Fibroblast of the conjunctiva (primary cell): ENCODE measurements at regions not wholly inside any gene's neighbourhood (a gene's known extent, or its start where the extent isn't known, plus 50 kb on each side); places are given as distances from the start of the nearest gene placed in this dataset.

Source experiments
- DNase-seq: peaks from one replicate; pipeline ENCODE4 v3.0.0-alpha.2; 2010; ENCODE audit warnings: low read depth

DNA sequence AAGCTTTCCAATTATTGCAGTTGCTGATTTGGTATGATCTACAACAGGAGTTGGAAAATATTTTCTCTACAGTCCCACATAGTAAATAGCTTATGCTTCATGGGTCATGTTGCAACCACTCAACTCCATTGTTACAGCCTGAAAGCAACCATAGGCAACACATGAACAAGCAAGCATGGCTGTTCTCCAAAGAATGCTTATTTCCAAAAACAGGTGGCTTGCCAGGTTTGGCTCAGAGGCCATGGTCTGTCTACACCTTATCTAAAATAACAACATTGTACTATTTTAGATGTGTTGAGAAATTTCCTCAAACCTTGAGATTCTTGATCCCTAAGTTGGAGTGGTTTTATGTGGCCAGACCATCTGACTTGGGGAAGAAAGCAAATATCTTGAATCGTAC, 153.9 kb upstream of the MPPED2 start:
- no peak for DNase-seq

- no peak for DNase-seq
These were observed 149.8 kb upstream of the MPPED2 start for GRCh38 chr11:30735946-30736345.

DNA sequence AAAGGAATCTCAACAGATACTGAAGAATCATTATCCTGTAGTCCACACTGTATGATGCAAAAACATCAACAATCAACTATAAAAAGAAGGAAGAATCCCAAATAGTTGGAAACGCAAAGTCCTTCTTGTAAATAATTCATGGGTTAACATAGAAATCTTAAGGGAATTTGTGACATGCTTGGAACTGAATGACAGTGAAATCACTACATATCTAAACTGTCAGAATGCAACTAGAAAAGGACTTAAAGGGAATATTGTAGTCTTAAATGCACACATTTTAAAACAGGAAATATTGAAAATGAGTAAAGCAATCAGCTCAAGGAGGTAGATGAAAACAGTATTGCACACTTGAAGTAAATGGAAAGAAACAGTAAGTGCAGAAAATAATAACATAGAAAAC, 147.6 kb upstream of the MPPED2 start:
- DNase-seq: no peak

GRCh38 chr11:30730011-30730410, 143.9 kb upstream of the MPPED2 start:
- DNase-seq: no peak

GRCh38 chr11:30729187-30729713, 143.1 kb upstream of the MPPED2 start:
- no peak for DNase-seq

- no peak for DNase-seq
These were observed 139.6 kb upstream of the MPPED2 start for GRCh38 chr11:30725645-30726195.

DNA sequence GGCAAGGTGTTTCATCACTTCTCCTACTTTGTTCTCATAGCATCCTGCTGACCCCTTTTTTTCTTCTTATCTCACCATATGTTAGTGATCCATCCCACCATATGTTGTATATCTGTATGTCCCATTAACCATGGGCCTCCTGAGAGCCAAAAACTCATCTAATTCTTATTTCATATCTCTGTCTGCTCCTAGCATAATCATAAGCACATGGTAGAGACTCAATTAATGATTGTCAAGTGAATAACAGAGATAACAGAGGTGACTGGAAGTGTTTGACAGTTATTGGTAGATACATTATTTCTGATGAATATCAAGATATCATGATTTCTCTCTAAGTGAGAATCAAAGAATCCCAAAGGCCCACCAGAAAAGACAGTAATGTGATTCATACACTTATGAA, 138.1 kb upstream of the MPPED2 start:
- no peak for DNase-seq

DNA sequence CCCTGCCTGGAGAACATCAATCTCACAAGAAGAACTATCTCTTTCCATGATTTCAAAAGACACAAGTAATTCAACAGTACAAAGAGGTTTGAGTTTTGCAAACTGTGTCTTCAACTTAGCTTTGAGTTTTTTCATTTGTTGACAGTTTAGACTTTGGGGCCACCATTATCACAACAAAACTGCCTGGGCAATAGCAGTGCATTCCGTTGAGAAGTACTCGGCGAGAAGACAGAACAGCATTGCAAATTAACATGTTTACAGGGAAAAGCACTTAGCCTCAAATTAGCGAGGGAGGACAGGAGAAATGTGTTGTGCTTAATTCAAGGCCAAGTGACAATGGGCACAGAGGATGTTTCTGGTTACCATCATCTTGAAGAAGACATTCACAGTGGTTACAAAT, 133.2 kb upstream of the MPPED2 start:
- DNase-seq: no peak

GRCh38 chr11:30717641-30718040, 131.5 kb upstream of the MPPED2 start:
- no peak for DNase-seq

GRCh38 chr11:30717009-30717408, 130.9 kb upstream of the MPPED2 start:
- no peak for DNase-seq

DNA sequence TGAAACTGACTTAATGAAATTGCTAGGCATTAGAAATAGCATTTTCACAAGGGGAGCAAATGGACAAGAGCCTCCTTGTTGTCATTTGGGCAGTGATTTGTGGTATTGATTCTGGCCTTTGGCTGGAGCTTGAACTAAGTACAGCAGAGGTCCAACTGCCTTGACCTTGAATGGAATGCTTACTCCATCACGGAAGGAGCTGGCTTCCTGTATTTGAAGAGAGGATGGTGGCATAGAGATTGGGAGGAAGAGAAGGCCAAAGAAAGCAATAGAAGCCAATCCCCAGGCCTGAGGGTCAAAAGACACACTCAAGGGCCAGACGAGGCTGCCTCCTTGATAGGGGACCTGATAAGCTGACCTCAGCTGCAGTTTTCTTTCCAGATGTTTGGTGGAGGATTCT, 126.6 kb upstream of the MPPED2 start:
- DNase-seq: no peak

- peak; percentile 13 for DNase-seq
These were observed 124.1 kb upstream of the MPPED2 start for GRCh38 chr11:30710221-30710620.

DNA sequence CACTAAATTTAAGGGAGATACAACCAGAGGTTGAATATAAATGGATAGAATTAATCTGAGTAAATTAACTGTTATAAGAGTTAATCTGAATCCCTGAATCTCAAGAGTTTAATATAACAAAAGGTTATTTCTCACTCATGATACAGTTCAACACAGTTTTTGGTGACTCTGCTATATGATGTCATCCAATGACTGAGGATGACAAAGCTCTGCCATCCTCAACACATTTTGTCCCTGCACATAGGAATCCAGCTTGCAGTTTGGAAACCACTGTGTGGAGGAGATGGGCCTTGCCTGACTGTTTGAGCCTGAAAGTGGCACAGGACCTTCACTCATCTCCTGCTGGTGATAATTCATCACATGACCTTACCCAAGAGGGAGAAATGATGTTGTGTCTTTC, 121.0 kb upstream of the MPPED2 start:
- no peak for DNase-seq

GRCh38 chr11:30705913-30706675, 119.9 kb upstream of the MPPED2 start:
- DNase-seq: no peak

DNA sequence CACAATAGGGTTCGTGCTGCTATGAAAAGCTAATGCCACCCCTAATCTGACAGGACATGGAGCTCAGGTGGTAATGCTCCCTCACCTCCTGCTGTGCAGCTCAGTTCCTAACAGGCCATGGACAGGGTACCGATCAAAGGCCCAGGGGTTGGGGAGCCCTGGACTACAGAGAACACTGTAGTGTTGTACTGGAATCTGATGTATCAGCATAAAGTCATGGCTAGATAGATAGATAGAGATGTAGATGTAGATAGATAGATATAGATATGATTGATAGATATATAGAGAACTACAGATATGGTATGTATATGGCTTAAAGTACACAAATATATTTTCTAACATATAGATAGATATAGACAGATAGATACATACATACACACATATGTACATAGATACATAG, 112.3 kb upstream of the MPPED2 start:
- DNase-seq: no peak

GRCh38 chr11:30697032-30697431, 110.9 kb upstream of the MPPED2 start:
- DNase-seq: no peak

- DNase-seq: no peak
These were observed 98.6 kb upstream of the MPPED2 start for GRCh38 chr11:30684772-30685171.

GRCh38 chr11:30683176-30683575, 97.0 kb upstream of the MPPED2 start:
- DNase-seq: no peak

DNA sequence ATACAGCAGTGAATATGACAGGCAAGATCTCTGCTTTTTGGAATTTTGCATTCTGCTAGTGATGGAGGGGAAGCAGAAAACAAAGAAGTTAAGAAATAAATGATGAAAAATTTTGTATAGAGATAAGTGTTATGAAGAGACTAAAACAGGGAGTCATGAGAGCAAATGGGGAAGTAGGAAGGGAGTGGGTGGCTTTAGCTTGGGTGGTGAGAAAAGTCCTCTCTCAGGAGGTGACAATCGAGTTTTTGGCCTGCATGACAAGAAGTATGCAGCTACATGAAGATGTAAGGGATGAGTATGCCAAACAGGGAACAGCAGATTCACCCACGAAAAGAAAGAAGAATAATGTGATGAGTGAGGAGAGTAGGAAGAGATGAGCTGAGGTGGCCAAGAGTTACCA, 80.7 kb upstream of the MPPED2 start:
- DNase-seq: no peak

- no peak for DNase-seq
These were observed 78.9 kb upstream of the MPPED2 start for GRCh38 chr11:30665067-30665466.

GRCh38 chr11:30653606-30654005, 67.5 kb upstream of the MPPED2 start:
- DNase-seq: no peak

GRCh38 chr11:30652801-30653200, 66.6 kb upstream of the MPPED2 start:
- no peak for DNase-seq

DNA sequence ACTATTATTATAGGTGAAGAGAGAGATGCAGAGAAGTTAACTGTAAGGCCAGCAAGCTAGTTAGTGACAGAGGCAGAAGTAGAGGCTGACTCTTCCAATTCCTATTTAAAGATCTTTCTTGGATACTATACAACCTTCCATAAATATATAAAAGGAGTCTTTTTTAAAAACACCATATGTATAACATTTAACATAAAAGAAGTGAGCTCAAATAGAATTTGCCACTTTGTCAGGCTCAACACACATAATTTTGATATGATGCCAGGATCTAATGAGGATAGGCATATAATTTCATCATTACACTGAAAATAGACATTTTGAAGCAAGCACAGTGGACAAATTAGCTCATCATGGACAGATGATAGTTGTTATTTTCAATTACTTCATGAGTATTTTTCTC, 64.1 kb upstream of the MPPED2 start:
- DNase-seq: no peak
